ENCODE measurements at regions not wholly inside any gene's neighbourhood (a gene's known extent, or its start where the extent isn't known, plus 50 kb on each side); places are given as distances from the start of the nearest gene placed in this dataset.
"Not testable (repeated sequence)": the region's sequence is repeated elsewhere in the genome, so short reads cannot be mapped to it uniquely, and the experiment has no call there.

GRCh38 chr1:143839182-143839581 lies 132.6 kb downstream of the FAM72C start:
- not testable (repeated sequence) for DNase-seq (ENCODE audit: low spot score)

- DNase-seq (ENCODE audit: low spot score), result not testable (repeated sequence)
Observed at GRCh38 chr1:143838598-143838929, 133.2 kb downstream of the FAM72C start.

- DNase-seq (ENCODE audit: low spot score), result not testable (repeated sequence)
Observed at GRCh38 chr1:143837924-143838597, 133.7 kb downstream of the FAM72C start.

DNA sequence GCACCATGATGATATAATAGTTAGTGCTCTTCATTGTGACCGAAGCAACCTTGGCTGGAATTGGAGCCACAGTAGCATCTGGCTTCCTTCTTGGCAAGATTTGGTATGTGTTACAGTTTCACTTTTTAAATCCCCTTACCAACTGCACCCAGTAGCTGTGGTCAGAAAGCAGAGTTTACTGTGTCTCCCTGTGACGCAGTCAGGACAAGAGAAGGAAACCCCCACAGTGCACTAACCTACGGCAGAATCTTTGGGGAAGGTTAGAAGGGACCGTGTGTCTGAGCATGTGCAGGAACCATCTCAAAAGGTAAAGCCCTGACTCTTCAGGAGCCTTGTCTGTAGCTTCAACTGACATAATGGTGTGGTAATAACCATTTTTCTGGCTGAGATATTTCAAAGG lies 138.4 kb downstream of the FAM72C start:
- not testable (repeated sequence) for DNase-seq (ENCODE audit: low spot score)

- not testable (repeated sequence) for DNase-seq (ENCODE audit: low spot score)
Observed at GRCh38 chr1:143832379-143832716, 139.4 kb downstream of the FAM72C start.

GRCh38 chr1:143831479-143832378 lies 140.1 kb downstream of the FAM72C start:
- not testable (repeated sequence) for DNase-seq (ENCODE audit: low spot score)

DNA sequence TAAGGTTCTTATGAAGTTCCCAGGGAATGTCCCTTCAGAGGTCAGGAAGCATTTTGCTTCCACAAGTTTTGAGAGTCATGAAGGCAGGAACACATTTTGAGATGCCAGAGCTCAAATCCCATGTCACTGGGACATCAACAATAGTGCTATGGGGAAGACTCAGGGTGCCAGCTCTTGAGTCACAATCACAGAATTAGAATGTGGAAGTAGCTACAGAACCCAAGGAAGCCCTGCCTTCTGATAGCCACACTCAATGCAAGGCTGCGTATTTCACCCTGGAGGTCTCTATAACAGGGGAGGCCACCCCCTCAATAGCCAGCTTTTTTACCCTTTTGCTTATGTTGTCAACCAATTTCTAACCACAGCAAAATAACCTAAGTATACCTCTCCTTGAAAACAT lies 145.6 kb downstream of the FAM72C start:
- DNase-seq (ENCODE audit: low spot score), result not testable (repeated sequence)

GRCh38 chr1:143824266-143824665 lies 147.5 kb downstream of the FAM72C start:
- not testable (repeated sequence) for DNase-seq (ENCODE audit: low spot score)

DNA sequence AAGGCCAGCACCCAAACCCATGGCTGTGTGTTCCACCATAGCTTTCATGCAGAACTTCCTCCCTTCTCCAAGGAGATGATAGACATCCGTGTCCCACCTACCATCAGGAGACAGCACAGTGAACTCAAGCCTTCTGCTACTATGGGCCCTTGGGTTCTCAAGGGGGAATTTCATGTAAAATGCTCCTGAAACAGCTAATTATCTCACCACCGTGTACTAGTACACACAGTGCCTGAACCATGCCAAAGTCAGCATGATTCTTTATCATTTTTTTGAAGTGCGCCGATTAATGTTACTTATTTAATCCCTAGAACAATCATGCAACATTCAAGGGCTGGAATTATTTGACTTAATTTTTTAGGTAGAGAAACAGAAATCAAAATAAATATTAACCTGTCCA lies 151.7 kb downstream of the FAM72C start:
- not testable (repeated sequence) for DNase-seq (ENCODE audit: low spot score)

GRCh38 chr1:143816369-143816768 lies 155.4 kb downstream of the FAM72C start:
- not testable (repeated sequence) for DNase-seq (ENCODE audit: low spot score)

GRCh38 chr1:143805374-143805773 lies 166.4 kb downstream of the FAM72C start:
- not testable (repeated sequence) for DNase-seq (ENCODE audit: low spot score)

DNA sequence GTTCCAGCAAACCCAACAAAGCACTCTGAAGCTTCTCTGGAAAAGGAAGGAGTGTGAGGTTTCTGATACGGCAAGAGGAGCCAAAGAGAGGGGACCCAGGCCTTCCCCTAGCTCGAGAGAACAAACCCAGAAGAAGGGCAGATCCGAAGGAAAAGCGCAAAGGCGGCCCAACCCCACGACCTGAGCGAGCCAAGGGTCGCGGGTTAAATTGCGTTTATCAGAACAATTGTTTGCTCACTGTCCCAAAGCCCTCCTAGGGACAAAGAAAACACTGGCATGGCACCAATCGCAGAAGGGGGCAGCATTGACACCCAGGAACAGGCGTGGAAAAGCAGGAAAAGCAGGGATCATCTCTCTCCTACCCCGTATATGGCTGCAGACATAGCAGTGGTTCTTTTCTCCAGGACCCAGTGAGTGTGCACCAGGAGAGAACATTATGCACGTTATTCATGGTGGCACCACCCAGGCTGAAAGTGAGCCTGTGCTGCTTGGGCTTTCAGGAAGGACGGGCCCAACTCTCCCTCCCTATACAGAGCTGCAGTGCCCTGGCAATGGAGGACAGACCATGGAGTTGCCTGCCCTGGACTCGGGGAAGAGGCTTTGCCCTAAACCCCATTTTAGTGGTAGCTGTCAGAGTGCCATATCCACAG lies 167.0 kb downstream of the FAM72C start:
- DNase-seq (ENCODE audit: low spot score), result not testable (repeated sequence)

GRCh38 chr1:143803927-143804411 lies 167.8 kb downstream of the FAM72C start:
- DNase-seq (ENCODE audit: low spot score), result peak; percentile 1

- DNase-seq (ENCODE audit: low spot score), result not testable (repeated sequence)
Observed at GRCh38 chr1:143803095-143803494, 168.7 kb downstream of the FAM72C start.

GRCh38 chr1:143799568-143800187 lies 172.1 kb downstream of the FAM72C start:
- DNase-seq (ENCODE audit: low spot score), result not testable (repeated sequence)

DNA sequence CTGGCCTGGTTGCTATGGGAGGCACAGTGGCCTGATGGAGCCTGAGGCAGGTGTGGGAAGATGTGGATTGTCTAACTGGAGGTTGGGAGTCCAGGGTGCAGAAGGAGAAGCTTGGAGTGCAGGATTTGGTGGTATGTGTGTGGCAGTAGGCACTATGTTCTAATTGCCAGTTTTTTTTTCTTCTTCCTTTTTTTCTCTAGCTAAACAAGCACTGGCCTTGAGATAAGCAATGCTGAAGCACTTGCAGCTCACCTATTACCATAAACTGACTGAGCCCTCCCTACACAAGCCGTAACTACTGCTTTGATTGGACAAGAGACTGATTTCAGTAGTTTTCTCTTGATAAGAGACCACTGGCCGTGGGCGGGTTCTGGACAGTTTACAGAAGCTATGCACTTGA lies 175.4 kb downstream of the FAM72C start:
- DNase-seq (ENCODE audit: low spot score), result not testable (repeated sequence)

GRCh38 chr1:143792047-143792937 lies 179.5 kb downstream of the FAM72C start:
- not testable (repeated sequence) for DNase-seq (ENCODE audit: low spot score)

GRCh38 chr1:143786381-143786780 lies 185.4 kb downstream of the FAM72C start:
- not testable (repeated sequence) for DNase-seq (ENCODE audit: low spot score)

GRCh38 chr1:143785883-143786282 lies 185.9 kb downstream of the FAM72C start:
- not testable (repeated sequence) for DNase-seq (ENCODE audit: low spot score)

GRCh38 chr1:143784239-143784882 lies 187.4 kb downstream of the FAM72C start:
- not testable (repeated sequence) for DNase-seq (ENCODE audit: low spot score)

Measured in LoVo (cell line).